Dedifferentiated amniotic fluid mesenchymal stem cell (primary cell): ENCODE measurements at regions not wholly inside any gene's neighbourhood (a gene's known extent, or its start where the extent isn't known, plus 50 kb on each side); places are given as distances from the start of the nearest gene placed in this dataset.
"Not testable (repeated sequence)": the region's sequence is repeated elsewhere in the genome, so short reads cannot be mapped to it uniquely, and the experiment has no call there.

Experiments used
- DNase-seq: peaks from one replicate; pipeline ENCODE4 v3.0.0-alpha.2; 2016; ENCODE audit errors: extremely low spot score

DNA sequence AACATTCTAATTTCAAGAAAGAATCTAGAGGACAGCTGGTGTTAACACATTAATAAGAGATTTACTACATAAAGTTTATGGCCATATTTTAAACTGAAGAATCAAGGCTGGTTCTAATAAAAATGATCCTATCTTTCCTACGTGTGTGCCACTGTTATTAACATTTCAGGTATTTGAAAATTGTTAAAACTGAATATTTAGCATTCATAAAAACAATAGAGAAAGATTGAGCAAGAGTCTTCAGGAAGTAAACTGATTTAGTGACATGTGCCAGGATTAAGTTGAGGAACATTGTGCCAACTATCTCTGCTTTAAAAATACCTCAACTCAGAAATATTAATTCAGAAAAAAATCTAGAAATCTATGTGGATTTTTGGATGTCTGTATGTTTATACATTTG lies 810.1 kb downstream of the FAT4 start:
- DNase-seq, result no peak

DNA sequence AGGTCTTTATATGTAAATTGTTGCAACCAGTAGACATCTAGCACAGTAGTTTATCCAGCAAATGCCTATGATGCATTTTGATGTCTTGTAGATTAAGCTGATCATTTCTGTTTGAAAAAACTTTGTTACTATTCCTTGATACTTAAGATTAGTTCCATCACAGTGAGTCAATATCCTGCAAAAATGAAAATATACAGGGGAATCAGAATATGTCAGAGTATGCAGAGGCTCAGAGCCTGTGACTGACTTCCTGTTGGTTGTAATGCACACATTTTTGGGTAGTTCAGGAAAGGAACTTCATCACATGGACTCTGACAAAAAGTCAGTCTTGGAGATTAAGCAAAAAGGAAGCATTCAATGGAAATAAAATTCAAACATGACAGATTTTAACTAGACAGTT lies 815.5 kb downstream of the FAT4 start:
- no peak for DNase-seq

DNA sequence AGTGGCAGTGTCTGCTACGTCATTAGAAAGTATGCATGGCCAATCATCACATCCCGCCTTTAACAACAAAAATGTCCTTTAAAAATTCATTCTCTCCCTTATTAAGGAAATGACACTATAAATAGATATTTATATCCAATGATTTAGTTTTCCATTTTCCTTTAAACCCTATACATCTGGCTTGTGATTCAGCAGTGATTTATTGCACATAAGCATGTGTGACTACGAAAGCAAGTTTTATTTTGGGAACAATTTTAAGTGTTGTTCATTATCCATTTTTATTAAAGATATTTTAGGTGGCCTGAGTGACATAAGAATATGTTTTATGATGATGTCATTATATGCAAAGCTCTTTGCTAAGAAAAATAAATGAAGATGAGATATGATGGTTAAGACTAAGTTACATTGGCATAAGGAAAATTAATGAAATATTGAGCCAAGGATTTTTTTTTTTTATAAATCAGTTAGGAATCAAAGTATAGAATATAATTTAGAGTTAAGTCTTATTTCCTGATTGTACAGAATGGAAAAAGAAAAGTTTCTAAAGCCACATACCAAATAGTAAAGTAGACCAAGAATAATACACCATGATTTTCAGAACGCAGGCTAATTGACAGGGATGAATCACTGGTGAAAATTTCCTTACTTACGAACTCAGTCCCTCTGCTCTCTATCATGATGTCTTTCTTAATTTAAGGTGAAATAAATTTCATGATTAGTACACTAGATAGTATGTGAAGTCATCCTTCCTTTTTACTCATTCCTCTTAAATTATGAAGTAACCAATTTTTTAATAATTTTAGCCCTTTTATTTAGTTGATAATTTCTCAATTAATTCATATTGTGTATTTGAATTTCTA lies 822.4 kb downstream of the FAT4 start:
- DNase-seq, result no peak

GRCh38 chr4:126137782-126138170 lies 823.0 kb downstream of the FAT4 start:
- no peak for DNase-seq

- no peak for DNase-seq
Measured at GRCh38 chr4:126144543-126145237, 829.9 kb downstream of the FAT4 start.

GRCh38 chr4:126168484-126168883 lies 853.7 kb downstream of the FAT4 start:
- DNase-seq, result no peak

DNA sequence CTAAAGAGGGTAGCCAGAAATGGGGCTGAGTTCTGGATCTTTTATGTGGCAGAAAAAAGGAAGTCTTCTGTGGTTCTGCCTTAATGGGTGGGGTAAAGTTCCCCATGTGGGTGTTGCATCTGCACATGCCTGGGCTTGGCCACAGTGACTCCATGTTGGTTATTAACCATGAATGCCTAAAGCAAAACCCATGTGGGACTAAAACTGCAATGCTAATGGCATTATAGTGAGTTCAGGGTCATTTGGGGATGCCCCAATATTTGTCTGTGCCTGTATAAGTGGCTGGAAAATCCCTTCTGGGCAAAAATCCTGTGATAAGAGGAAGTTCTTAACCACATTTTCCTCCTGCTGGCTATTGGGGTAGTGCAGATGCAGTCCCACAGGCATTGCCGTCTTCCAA lies 857.4 kb downstream of the FAT4 start:
- no peak for DNase-seq

GRCh38 chr4:126174627-126175026 lies 859.9 kb downstream of the FAT4 start:
- no peak for DNase-seq

DNA sequence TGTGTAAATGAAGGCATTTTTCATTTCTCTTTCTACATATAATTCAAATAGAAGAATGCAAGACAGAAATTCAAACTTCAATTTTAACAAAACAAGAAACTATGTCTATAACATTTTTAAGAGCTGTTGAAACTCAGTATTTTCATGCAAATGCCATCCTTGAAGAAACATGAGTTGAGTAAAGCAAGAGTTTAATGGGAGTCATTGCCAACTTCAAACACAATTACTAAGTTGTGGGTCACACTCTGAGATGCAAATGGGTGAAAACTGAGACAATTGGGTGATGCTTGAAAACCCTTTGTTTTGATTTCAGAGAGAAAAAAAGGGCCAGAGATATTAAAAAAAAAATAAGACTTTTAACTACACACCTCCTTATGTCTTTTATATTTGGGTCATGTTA lies 865.9 kb downstream of the FAT4 start:
- DNase-seq, result no peak

DNA sequence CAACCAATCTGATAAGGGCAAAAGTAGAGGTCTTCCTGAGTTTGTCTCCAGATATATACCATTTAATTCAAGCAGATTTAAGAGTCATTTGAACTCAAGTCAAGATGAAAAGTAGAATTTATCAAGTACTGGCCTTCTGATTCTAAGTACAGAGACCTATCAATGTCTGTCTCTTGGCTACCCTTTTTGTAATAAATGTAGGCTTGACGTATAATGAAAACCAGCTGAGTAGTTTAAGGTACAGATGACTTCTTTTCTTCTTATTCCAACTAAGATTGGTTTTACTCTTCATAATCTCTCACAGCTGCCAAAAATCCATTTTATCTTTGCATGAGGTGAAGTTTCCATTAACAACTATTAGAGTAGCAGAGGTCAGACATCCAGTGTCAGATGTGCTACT lies 867.6 kb downstream of the FAT4 start:
- DNase-seq, result no peak

- no peak for DNase-seq
Measured at GRCh38 chr4:126182786-126183185, 868.0 kb downstream of the FAT4 start.

GRCh38 chr4:126183206-126183605 lies 868.5 kb downstream of the FAT4 start:
- DNase-seq, result no peak

- no peak for DNase-seq
Measured at GRCh38 chr4:126191536-126191935, 876.8 kb downstream of the FAT4 start.

DNA sequence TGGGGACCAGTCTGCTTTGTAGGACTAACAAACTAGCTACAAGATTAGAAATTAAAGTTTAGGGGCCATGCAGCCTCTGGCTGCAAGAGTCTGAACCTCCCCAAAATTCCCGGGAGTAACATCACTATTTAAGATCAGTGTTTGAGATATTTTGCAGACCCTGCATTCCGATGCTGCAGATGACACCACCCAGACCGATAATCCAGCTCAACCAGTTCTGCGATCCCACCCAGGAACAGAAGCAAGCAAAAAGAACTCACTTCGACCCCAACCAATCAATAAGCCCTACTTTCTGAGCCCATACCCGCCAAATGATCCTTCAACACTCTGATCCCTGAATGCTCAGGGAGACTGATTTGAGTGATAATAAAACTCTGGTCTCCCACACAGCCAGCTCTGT lies 877.8 kb downstream of the FAT4 start:
- no peak for DNase-seq

GRCh38 chr4:126201251-126202138 lies 886.7 kb downstream of the FAT4 start:
- not testable (repeated sequence) for DNase-seq

DNA sequence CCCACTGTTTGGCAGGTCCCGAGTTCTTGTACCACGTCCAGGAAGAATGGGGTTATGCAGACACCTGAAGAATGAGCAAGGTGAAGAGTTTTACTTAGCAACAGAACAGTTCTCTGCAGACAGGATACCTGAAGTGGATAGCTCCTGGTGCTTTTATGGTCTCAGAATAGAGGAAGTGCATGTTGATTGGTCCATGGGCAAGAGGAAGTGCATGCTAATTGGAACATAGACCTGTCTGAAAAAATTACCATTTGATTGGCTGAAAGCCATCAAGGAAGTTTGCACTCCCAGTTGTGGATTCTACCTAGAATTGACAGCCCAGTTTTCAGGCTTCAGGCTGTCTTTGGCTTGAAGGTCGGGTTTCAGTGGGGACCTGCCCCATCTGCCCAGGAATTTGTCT lies 887.5 kb downstream of the FAT4 start:
- DNase-seq, result no peak

DNA sequence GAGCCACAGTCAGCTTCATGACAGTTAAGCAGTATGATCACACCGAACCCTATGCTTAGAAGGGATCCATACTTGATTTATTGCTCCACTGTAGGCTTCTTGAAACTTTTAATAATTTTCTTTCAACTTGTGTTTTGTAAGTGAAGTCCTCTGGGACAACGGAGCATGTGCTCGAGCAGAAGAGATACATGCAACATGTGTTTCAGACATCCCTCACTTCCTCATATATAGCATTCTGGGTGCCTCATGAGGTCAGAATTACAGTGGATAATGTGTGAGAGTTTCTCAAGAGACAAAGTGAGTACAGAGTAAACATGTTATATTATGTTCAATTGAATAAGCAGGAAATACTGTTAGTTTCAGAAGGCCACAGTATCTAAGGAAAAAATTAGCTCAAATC lies 893.2 kb downstream of the FAT4 start:
- no peak for DNase-seq

DNA sequence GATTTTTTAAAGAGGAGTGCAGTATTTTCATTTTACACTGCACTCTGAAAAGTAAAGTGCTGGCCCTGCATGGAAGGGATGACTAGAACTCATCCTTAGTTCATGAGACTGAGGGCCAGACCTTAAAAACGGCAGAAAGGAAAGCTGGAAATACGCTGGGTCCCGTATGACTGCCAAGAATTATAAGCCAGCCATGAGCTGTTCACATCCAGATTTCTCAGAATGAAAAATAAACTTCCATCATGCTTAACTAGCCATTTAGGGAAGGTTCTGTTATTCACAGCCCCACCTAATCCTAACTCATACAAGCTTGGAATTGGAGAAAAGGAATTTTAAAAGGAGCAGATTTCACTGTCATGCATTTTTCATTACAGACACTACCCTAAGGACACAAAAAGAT lies 894.4 kb downstream of the FAT4 start:
- no peak for DNase-seq

DNA sequence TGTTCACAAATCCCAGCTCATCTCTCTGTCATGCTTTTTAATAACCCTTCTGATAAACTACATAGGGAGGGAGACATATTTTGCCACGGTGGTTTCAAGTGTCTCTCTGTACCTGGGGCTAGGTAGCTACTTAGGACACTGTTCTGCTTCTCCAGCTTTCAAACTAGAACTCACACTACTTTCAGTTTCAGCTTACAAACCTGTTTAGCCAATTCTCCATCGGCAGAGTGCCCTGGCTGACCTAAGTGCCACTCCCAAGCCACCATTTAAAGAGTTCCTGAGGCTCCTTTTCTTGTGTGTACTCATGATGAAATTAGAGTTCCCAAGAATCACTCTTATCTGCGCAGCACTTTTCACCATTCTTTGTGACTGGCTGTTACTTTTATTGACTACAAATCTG lies 899.2 kb downstream of the FAT4 start:
- no peak for DNase-seq

GRCh38 chr4:126215759-126216158 lies 901.0 kb downstream of the FAT4 start:
- no peak for DNase-seq

DNA sequence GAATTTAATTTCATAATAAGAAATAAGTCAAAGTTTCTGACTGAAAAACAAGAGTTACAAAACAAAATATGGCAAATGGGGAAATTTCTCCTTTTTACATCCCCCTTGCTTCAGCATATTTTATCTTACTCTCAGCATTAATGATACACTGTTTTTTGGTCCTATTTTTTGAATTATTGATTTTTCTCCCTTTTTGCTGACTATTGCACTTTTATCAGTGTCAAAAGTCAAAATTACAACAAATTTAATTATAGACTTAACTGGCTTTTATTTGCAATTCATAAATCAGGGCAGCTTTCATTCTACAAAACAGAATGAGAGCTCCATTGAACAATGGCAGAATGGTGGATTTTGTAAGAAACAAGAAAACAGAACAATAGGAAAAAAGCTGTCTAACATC lies 901.9 kb downstream of the FAT4 start:
- DNase-seq, result no peak

- no peak for DNase-seq
Measured at GRCh38 chr4:126221282-126221681, 906.5 kb downstream of the FAT4 start.
